BE2C (cell line): ENCODE measurements at regions not wholly inside any gene's neighbourhood (a gene's known extent, or its start where the extent isn't known, plus 50 kb on each side); places are given as distances from the start of the nearest gene placed in this dataset.

Source experiments
- DNase-seq: peaks from one replicate; pipeline ENCODE4 v3.0.0-alpha.2; 2020
- H3K27me3 ChIP-seq: fragments of 250-450 bp; sonication (Bioruptor Pico); 2 replicates; pipeline ENCODE4 v1.5.1; 2020; ENCODE audit warnings: mild to moderate bottlenecking
- H3K36me3 ChIP-seq: fragments of 250-450 bp; sonication (Bioruptor Pico); 2 replicates; pipeline ENCODE4 v1.5.1; 2020; ENCODE audit warnings: mild to moderate bottlenecking
- H3K4me1 ChIP-seq: fragments of 250-450 bp; sonication (Bioruptor Pico); 2 replicates; pipeline ENCODE4 v1.5.1; 2020
- H3K4me3 ChIP-seq: 2 replicates; pipeline ENCODE4 v1.5.1; 2011; ENCODE audit warnings: low read depth, low read length
- H3K9me3 ChIP-seq: fragments of 250-450 bp; sonication (Bioruptor Pico); 2 replicates; pipeline ENCODE4 v1.5.1; 2020
- CTCF ChIP-seq: IDR thresholded peaks from 2 replicates; pipeline ENCODE4 v1.5.1; 2012; ENCODE audit warnings: mild to moderate bottlenecking, low read depth, low read length

DNA sequence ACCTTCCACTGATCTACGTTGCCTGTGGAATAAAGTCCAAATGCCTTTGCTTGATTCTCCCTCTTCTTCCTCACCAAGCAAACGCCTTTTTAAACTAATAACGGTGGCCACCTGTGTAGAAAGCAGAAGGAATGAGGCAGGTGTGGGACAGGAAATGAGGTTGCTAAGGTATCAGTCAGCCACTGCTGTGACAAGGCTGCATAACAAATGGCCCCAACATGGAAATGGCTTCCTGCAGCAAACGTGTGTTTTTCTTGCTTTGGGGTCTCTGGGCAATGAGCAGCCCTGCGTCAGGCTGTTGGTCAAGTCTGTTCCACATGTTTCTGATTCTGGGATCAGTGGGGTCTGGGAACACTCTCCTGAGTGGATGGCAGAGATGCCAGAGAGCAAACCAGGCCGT is 56.0 kb upstream of the EN2 start:
- no peaks in the 10 kb centered on the region for H3K36me3 ChIP-seq
- peaks cover 73% of the 10 kb centered on the region for H3K27me3 ChIP-seq
- no peak overlapping the region for H3K4me3 ChIP-seq
- DNase-seq, result no peak
- no peak for TF ChIP-seq CTCF
- H3K4me1 ChIP-seq, result no peaks in the 10 kb centered on the region
- H3K9me3 ChIP-seq, result no peaks in the 10 kb centered on the region; the same call in 1 of the 2 replicates

GRCh38 chr7:155402941-155403340 is 55.0 kb upstream of the EN2 start:
- Histone ChIP-seq H3K27me3 (peaks cover 70% of the 10 kb centered on the region), H3K9me3 (no peaks in the 10 kb centered on the region; the same call in 1 of the 2 replicates), H3K4me1 (no peaks in the 10 kb centered on the region), H3K36me3 (no peaks in the 10 kb centered on the region), H3K4me3 (no peak overlapping the region)
- no peak for DNase-seq
- TF ChIP-seq CTCF, result no peak

DNA sequence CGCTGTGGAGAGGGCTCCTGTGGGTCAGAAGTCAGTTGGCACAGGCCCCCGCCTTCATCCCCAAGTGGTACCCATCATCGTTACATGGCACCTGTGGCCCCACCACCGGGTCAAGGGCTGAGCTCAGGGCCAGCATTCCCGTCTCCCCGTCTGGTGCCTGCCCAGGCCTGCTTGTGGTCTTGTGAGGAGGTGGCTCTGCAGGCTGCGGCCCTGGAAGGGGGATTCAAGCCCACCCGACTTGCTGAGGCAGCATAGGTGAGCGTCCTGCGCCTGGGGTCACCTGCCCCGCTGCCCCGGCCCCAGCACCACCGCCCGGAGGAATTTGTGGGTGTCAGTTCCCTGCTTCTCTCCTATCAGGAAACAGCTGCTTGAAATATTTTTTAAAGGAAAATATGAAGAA is 53.0 kb upstream of the EN2 start:
- H3K4me1 ChIP-seq, result no peaks in the 10 kb centered on the region
- DNase-seq, result no peak
- H3K9me3 ChIP-seq, result no peaks in the 10 kb centered on the region; the same call in 1 of the 2 replicates
- peaks cover 76% of the 10 kb centered on the region for H3K27me3 ChIP-seq
- no peak overlapping the region for H3K4me3 ChIP-seq
- no peak for TF ChIP-seq CTCF
- no peaks in the 10 kb centered on the region for H3K36me3 ChIP-seq

DNA sequence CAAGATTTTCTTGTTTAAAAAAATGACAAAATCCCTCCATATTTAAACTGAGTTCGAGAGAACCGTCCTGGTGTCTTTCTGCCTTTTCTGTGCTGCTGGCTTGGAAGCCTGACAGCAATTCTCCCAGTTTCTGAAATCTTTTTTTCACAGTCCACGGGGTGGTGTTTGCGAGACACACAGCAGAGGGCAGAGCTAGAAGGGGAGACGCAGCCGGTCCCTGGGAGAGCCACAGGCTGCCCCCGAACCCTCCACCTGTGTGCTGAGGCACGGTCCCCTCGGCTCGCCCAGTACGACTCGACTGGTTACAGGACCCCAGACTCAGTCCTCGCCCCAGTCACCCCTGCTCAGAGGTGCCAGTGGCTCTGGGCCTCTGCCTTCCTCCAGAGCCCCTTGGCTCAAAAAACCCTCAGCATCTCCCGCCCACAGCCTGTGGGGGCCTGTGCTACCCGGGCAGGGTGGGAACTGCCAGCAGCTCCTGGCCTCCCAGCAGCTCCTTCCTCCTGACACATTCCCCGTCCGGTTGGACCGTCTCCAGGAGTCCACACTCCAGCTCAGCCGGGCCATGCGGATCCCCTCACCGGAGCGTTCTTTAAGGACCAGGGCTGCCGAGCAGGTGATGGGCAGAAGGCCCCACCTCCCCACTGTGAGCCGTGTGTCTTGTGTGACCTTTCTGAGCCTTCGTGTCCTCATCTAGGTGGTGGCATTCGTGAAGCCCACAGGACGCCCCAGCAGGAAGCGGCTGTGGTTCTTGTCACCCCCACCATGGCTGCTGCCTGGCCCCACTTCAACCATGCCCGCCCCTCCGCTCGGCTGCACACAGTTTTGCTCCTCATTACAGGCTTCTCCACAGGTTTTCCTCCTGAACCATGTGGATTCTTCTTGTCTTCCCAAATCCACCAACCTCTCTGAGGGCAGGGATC is 52.3 kb upstream of the EN2 start:
- H3K4me1 ChIP-seq, result no peaks in the 10 kb centered on the region
- no peaks in the 10 kb centered on the region; the same call in 1 of the 2 replicates for H3K9me3 ChIP-seq
- H3K4me3 ChIP-seq, result no peak overlapping the region
- H3K27me3 ChIP-seq, result peaks cover 76% of the 10 kb centered on the region
- no peak for DNase-seq
- TF ChIP-seq CTCF, result peak; percentile 24; the same call in 1 of the 2 replicates
- no peaks in the 10 kb centered on the region for H3K36me3 ChIP-seq

DNA sequence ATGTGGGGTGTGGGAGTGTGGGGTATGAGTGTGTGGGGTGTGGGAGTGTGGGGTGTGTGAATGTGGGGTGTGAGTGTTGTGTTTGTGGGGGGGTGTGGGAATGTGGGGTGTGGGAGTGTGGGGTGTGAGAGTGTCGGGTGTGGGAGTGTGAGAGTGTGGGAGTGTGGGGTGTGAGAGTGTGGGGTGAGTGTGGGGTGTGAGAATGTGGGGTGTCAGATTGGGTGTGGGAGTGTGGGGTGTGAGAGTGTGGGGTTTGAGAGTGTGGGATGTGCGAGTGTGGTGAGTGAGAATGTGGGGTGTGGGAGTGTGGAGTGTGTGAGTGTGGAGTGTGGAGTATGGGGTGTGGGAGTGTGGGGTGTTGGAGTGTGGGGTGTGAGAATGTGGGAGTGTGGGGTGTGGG is 50.1 kb upstream of the EN2 start:
- Histone ChIP-seq H3K4me1 (no peaks in the 10 kb centered on the region), H3K9me3 (no peaks in the 10 kb centered on the region), H3K36me3 (no peaks in the 10 kb centered on the region), H3K4me3 (no peak overlapping the region), H3K27me3 (peaks cover 54% of the 10 kb centered on the region)
- TF ChIP-seq CTCF, result no peak
- DNase-seq, result no peak
